Cardiac muscle cell (in vitro differentiated cells and primary cell): ENCODE measurements at regions not wholly inside any gene's neighbourhood (a gene's known extent, or its start where the extent isn't known, plus 50 kb on each side); places are given as distances from the start of the nearest gene placed in this dataset.

Experiments used
- DNase-seq, 2 donors: peaks; one replicate each; pipeline versions ENCODE4 v3.0.0 to v3.0.0-alpha.2; 2010 to 2017; ENCODE audit warnings: low read depth in 1 of 2, low spot score in 1 of 2
- H3K27ac ChIP-seq: fragments of 200-600 bp; sonication (generic); 2 replicates; pipeline ENCODE4 v1.5.1; 2016
- H3K27me3 ChIP-seq: fragments of 200-600 bp; sonication (generic); 2 replicates; pipeline ENCODE4 v1.6.0; 2016; ENCODE audit warnings: control low read depth
- H3K36me3 ChIP-seq: fragments of 200-600 bp; sonication (generic); 2 replicates; pipeline ENCODE4 v1.5.1; 2016; ENCODE audit warnings: control low read depth
- H3K4me1 ChIP-seq: fragments of 200-600 bp; sonication (generic); 2 replicates; pipeline ENCODE4 v1.8.1; 2017; ENCODE audit warnings: low read depth, mild to moderate bottlenecking, mixed run types
- H3K4me3 ChIP-seq: fragments of 200-600 bp; sonication (generic); 2 replicates; pipeline ENCODE4 v1.5.1; 2016; ENCODE audit warnings: mild to moderate bottlenecking
- H3K9me3 ChIP-seq: fragments of 200-600 bp; sonication (generic); 2 replicates; pipeline ENCODE4 v1.5.1; 2017; ENCODE audit warnings: low read depth, mild to moderate bottlenecking, control low read depth
- CTCF ChIP-seq: IDR thresholded peaks from 2 replicates; pipeline ENCODE4 v1.5.1; 2012; ENCODE audit warnings: low read depth, mild to moderate bottlenecking, low read length

- Histone ChIP-seq H3K4me3 (no peak overlapping the region), H3K4me1 (peaks cover 4% of the 10 kb centered on the region), H3K27ac (no peak overlapping the region), H3K36me3 (no peaks in the 10 kb centered on the region), H3K27me3 (peaks cover 84% of the 10 kb centered on the region), H3K9me3 (no peaks in the 10 kb centered on the region)
- TF ChIP-seq CTCF, result no peak
- DNase-seq, result no peak
Measured at GRCh38 chr20:57970116-57970515, 258.3 kb downstream of the ANKRD60 start.

GRCh38 chr20:57968120-57968519 is 258.3 kb upstream of the PMEPA1 start:
- H3K4me1 ChIP-seq, result peaks cover 4% of the 10 kb centered on the region
- no peaks in the 10 kb centered on the region for H3K36me3 ChIP-seq
- H3K4me3 ChIP-seq, result no peak overlapping the region
- no peak for TF ChIP-seq CTCF
- no peaks in the 10 kb centered on the region for H3K9me3 ChIP-seq
- H3K27me3 ChIP-seq, result peaks cover 87% of the 10 kb centered on the region
- DNase-seq, result no peak
- no peak overlapping the region for H3K27ac ChIP-seq

GRCh38 chr20:57967364-57967763 is 257.5 kb upstream of the PMEPA1 start:
- no peaks in the 10 kb centered on the region for H3K9me3 ChIP-seq
- H3K4me3 ChIP-seq, result no peak overlapping the region
- H3K4me1 ChIP-seq, result peaks cover 7% of the 10 kb centered on the region
- no peak for TF ChIP-seq CTCF
- H3K36me3 ChIP-seq, result no peaks in the 10 kb centered on the region
- no peak overlapping the region for H3K27ac ChIP-seq
- DNase-seq, result peak in 1 of 2 donors; percentile 61
- peaks cover 81% of the 10 kb centered on the region for H3K27me3 ChIP-seq

- Histone ChIP-seq H3K4me3 (no peak overlapping the region), H3K36me3 (no peaks in the 10 kb centered on the region), H3K4me1 (peaks cover 10% of the 10 kb centered on the region), H3K27ac (no peak overlapping the region), H3K9me3 (no peaks in the 10 kb centered on the region), H3K27me3 (peaks cover 74% of the 10 kb centered on the region)
- peak in 1 of 2 donors; percentile 52 for DNase-seq
- TF ChIP-seq CTCF, result no peak
Measured at GRCh38 chr20:57966620-57967019, 256.8 kb upstream of the PMEPA1 start.

- H3K9me3 ChIP-seq, result no peaks in the 10 kb centered on the region
- H3K4me3 ChIP-seq, result no peak overlapping the region
- no peaks in the 10 kb centered on the region for H3K36me3 ChIP-seq
- TF ChIP-seq CTCF, result no peak
- H3K27me3 ChIP-seq, result peaks cover 68% of the 10 kb centered on the region
- no peak for DNase-seq
- no peak overlapping the region for H3K27ac ChIP-seq
- peaks cover 10% of the 10 kb centered on the region for H3K4me1 ChIP-seq
Measured at GRCh38 chr20:57965441-57965840, 255.6 kb upstream of the PMEPA1 start.
